ENCODE measurements at regions not wholly inside any gene's neighbourhood (a gene's known extent, or its start where the extent isn't known, plus 50 kb on each side); places are given as distances from the start of the nearest gene placed in this dataset.
A peak's percentile ranks its signal among the peaks of the same experiment; 100 is the strongest.
"Not testable (repeated sequence)": the region's sequence is repeated elsewhere in the genome, so short reads cannot be mapped to it uniquely, and the experiment has no call there.

DNA sequence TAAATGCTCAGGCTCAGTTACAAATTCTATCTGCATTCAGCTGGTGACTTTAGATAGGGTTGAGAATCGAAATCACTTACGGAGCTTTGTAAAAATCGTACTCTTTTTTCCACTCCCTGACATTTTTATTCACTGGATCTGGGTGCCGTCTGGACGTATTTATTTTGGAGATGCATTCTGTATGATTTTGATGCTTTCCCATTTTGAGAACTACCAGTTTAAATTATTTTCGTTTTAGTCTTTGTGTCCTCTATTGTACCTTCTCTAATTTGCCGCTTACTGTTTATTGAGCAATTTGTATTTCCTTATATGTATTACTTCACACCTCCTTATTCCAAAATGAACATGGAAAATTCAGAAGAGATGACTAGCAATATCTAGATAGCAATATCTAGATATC, 96.2 kb downstream of the FASLG start:
- FAIRE-seq: no peak

DNA sequence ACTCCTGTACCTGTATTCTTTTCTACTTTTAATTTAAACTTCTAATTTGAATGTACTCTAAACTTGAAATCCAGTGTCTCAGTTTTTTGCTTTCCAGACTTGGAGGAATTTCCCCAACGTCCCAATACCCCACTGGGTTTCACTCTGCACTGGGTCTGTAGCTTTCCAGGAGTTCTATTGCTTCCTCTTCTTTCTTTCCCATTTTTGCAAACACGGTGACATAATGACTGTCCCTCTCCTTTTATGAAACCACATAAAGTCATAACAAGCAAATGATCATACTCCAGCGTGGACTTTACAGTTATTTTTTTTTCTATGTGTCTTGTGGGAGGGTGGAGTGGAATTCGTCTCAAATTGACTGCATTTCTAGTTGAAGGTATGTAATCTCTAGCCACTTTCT, 97.1 kb downstream of the FASLG start:
- no peak for FAIRE-seq

DNA sequence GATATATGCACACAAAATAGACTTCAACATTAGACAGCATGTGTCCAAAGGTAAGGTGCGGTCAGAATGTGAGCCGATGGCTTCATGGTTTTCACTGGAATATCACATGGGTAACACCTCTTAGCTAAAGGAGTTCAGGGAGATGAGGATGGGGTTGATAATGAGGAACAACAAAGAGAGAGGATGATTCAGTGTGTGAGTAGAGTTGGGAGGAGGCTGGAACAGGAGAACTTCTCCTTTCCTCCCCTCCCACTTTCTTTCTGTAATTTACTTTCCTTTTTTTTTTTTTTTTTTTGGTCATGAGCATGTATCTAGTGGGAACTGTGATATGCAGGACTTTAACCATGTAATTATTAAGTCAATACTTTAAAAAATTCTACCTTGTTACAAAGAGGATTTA, 99.4 kb downstream of the FASLG start:
- FAIRE-seq: no peak

DNA sequence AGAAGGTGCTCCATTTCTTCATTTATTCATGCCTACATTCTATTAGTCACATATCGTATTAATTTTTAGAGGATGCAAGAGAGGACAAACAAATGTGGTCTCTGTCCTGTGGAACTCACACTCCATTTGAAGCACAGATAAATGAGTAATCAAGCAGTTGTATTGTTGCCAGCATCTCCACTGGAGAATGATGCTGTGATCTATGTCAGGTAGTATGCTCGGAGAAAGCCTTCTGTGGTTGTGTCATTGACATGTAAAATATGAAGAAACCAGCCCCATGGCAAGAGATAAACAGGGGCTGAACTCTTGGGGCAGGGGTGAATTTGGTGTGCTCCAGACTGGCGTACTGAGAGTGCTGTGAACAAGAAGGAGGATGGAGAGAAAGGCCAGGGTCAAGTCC, 101.2 kb downstream of the FASLG start:
- FAIRE-seq: no peak

DNA sequence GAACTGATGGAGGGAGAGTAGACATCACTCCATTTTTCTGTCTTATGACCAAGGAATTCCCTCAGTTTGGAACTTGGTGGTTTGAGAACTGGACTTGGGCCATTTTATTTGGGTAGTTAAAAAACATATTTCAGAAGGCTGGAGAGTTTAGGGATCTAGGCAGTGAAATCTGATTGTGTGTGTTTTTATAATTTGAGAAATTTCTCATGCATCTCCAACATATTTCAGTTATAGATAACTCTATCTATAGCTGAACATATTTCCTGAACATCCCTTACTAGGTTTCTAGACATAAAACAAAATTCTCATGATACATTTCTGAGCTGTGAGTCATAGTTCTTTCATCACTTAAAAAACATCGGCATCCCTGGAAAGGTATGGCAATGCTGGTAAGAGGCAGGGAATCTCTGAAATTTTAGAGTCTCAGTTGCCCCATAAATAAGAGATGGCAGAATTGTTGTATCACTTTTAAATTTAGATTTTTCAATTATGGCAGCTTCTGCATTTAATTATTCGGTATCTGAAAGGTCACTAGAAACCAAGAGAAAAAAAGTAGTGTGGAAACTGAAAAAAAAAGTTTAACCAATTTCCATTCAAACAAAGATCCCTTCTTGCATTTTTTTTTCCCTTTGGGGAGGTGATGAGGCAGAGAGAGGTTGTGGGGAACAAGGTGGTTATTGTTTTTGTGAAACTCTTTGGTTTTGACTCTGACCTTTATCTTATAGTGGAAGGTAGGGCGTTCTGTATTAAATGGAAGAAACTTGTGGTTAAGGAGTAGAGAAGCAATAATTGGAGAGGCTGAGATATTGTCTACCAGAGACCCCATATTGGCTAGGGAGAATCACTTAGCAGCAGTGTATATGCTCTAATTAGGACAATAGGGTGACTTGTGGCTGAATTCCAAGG, 102.9 kb downstream of the FASLG start:
- no peak for FAIRE-seq

DNA sequence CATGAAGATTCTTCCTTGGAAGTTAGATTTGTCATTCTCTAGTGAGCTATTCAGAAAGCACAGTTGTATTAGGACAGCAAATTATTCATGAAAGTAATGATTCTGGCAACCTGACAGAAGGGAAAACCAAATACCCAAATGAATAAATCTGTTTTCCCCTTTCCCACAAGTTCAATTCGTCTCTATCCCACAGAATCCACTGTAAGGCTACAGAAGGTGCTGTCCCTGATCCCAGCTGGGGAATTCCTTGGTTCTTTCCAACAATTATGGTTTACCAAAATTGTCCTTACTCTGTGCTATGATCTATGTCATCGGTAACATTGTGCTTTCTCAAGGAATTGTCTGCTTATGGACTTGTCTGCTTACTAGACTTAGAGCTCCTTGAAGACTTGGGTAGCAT, 104.2 kb downstream of the FASLG start:
- no peak for FAIRE-seq

DNA sequence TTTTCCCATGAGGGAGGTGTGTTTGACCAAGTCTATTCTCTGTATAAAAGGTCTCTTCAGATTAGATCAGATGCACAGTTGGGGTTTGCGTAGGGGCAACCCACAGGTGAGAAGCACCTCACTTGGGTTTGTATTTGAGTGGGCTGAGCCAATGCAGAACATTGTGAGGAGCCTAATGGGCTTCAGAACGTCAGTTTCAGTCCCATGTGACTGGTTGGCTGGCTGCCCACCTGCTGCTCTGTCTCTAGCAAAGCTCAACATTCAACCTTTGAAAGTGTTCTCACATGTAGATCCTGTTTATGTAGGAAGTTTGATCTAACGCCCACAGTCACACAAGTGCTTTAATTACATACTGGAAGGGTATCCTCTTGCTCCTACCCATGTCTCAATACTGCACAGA, 105.5 kb downstream of the FASLG start:
- no peak for FAIRE-seq

DNA sequence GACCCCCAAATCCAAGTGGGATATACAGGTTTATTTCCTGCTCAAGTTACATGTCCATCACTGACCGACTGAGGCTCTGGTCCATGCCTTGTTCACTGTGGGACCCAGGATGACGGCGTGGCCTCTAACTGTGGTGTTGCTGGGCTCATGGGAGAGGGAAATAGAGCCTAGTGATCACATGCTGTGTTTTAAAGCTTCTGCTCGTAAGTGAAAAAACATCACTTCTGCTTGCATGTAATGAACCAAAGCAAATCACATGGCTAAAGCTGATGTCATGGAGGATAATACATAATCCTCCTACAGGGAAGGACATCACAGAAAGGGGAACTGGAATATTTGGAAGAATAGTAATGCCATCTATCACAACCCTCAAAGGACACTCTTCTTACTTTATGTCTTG, 107.6 kb downstream of the FASLG start:
- FAIRE-seq: no peak

DNA sequence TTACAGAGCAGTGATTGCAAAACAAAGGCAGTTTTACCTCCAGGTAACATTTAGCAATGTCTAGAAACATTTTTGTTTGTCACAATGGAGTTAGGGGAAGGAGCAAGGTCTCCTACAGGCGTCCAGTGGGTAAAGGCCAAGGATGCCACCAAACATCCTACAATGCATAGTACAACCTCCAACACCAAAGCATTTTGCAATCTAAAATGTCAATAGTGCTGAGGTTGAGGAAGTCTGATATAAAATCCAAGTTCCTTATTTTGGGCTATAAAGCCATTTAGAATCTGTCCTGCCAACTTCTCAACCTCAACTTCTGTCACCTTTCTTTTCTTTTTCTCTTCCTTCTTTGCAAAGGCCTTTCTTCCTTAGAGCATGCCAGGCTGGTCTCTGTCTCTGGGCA, 111.2 kb downstream of the FASLG start:
- FAIRE-seq: peak; percentile 41

DNA sequence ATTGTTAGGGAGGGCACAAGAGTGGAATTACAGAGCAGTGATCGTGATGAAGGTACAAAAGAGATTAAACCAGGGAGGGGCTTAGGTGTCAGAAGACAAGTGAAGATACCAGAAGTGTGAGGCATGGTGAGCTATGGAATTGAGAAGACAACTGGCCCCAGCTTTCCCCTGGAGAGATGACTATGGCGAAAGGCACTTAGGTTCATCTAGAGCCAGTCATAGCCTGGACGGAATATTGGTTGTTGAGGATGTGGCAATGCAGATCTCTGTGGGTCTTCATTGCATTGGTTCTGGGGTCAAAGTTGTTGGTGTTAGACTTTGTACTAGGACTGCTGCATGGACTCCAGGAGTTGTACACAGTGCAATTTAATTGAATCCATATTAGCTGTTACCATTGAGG, 115.7 kb downstream of the FASLG start:
- FAIRE-seq: no peak

DNA sequence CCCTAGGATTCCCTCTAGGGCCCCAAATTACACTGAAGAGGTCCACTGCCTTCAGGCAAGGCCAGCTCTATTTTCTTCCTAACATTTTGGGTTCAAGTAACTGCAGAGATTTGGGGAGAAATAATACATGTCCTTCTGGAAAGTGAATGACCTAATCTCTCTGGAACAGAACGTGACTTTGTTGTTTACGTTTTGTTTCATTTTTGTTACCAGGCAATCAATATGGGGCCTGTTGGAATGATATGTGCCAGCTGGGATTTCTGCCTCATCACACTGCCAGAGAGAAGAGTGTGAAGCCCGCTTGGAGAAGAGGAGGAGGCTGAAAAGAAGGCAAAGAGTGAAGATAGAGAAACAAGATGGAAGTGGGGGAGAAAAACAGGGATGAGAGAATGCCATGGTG, 116.7 kb downstream of the FASLG start:
- no peak for FAIRE-seq

DNA sequence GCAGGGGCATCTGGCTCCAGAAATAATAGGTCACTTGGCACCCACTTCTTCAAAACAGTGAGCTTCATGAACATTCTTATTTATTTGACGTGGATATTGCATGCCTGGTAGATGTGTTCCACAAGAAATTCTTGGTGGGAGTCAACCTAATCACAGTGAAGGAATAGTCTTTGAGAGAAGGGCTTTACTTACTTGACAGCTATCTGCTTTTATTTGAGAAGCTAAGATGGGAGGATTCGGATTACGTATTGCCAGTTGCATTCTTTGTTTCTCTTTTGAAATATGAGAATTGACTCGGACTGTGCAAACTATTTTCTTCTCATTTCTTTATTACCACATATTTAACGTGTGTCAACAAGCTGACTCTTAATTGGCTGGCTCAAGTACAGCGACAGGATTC, 117.2 kb downstream of the FASLG start:
- FAIRE-seq: no peak

DNA sequence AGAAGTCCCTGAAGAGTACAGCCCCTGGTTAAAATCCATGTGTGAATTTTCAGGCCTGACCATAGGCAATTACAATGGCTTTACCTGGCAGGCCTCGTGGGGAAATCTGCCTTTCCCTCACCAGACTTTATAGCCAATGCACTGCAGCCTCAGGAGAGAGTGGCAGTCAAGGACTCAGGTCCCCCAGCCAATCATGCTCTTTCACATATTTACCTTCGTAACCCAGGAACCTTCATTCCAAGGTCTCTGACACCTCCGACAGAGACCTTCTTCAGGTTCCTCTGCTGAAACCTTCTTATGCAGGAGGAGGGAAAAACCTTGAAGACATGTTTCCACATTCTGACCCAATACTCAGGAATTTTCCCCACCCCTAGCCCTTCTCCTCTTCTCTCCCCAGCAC, 118.9 kb downstream of the FASLG start:
- FAIRE-seq: no peak

DNA sequence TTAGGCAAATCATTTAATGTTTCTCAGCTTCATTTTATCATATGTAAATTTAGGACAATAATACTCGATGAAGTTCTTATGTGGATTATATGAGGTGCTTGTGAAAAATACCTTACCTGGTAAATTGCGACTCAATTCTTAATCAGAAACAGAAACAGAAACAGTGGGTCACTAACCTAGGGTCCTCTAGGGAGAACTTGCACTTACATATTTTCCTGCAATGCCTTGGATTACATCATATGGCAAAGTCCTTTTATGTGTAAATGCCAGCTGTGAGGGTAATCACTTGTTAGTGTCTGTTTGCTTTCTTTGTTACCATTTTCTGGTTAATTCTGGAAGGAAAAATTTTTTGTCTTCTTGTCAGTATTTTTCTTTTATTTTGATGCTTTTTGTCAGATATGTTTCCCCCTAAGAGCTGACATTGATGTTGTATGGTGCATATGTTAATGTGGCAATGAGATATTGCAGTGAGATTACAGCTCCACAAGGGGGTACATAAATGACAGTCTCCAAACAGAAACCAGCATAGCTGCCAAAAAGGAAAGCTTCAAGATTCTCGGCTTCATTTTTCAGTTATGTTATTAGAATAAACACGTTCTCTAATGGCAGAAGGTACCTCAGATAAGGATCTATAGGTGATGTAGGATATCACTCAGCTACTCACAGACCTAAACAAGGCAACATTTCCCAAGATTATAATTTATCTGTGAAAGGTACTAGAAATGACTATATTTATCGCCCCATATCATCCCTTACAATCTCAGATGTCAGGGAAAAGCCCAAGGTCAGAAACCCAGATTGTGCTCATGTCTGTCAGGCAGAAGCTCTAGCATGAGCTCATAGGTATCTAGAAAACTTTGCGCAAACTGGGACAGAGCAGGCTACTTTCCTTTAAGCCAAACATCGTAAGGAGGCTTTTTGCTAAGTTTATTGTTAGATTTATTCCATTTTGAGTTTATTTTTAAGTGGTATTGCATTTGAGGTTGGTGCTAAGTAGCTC, 119.9 kb downstream of the FASLG start:
- FAIRE-seq: no peak

DNA sequence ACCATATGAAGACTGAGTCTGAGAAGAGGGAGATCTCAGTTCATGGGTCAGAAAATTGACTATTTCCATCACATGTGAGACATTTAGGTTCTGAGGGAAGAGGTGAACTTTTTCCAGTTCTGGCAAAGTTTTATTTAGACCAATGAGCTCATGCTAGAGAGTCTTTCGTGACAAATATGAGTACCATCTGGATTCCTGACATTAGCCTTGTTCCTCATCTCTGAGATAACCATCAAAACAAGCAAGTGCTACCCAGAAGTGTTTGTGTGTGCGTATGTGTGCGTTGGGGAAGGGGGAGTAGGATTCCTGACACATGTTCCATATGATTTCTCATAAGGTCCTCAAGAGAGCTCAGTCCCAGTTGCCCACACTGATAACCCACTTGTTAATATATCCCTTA, 120.6 kb downstream of the FASLG start:
- FAIRE-seq: no peak

DNA sequence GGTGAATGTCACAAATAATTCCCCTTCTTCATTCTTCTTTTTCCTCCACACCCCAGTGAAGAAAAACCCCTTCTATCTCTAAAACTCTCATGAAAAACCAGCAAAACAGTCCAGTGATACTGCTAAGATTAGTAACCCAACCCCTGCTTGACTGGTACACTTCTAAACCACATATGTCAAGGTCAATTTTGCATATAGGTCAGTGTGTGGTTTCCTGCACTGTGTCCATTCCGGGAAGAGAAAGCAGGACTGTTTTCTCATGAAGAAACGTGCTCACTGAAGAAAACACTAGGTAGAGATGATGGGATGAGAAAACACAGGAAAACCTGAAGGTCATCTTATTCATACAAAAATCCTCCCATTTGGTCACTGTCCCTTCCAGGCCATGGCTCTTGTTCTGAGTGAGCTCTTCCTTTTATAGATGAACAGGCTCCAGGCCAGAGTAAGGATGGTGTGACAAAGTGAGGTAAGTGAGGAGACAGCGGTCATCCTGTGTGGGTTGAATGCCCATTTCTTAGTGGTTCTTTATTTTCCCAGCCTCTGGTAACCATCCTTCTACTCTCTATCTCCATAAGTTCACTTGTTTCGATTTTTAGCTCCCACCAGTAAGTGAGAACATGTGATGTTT, 122.7 kb downstream of the FASLG start:
- FAIRE-seq: no peak

DNA sequence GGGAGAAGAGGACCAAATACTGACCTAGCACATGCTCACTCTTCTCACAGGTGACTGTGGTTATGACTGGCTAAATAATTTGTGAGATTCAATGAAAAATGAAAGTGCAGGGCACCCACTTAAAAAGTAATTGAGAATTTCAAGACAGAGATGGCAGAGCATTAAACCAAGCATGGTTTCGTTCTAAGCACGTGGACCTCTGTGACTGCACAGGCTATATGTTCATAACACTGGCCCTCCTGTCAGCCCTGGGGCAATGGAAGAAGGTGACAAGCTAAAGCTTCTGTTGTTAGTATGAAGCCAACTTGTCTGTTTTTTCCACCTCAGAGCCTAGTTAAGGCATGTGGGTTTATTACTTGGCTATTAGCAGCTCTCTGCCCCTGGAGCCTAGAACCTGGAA, 130.9 kb downstream of the FASLG start:
- no peak for FAIRE-seq

DNA sequence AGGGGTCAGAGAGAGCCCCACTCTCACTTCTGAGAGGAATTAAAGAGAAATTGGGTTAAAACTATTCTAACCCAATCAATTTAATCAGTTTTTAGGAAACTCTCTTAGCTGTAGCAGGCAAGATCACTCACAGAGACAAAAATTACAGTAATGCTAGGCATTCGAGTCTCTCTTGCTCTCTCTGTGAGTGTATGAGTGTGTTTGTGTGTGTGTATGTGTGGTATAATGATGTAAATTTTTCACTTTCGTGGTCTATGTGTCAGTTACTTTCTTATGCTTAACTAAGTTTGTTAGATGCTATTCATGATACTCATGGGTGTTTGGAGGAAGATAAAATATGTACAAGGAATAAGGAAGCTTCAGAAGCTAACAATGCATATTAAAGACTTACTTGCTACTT, 131.3 kb downstream of the FASLG start:
- no peak for FAIRE-seq

DNA sequence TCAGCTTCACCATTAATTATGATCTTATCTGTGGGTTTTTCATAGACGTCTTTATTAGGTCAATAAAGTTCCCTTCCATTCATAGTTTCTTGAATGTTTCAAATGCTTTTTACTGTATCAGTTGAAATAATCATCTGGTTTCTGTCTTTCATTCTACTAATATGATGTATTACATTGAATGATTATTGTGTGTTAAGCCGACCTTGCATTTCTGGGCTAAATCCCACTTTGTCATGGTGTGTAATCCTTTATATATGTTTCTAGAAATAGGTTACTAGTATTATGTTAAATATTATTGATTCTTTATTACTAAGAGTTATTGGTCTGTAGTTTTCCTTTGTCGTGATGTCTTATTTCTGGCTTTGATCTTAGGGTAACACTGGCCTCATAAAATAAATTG, 134.9 kb downstream of the FASLG start:
- peak; percentile 38 for FAIRE-seq

DNA sequence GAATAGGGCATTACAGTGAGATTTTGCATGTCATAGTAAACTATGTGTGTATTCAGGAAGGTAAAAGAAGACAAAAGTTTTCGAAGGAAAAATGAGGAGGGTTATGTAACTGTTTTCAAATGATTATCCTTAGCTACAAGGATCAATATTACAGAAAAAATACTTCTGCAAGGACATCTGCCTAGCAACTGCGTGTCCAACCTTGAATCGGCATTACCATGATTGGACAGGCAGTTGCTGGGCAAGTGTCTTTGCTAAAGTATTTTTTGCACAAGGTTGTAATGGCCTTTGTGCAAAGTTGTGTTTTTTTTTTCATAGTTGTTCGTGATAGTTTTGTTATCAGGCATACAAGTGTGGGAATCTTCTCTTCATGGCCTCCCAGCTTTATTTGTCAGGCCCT, 136.8 kb downstream of the FASLG start:
- FAIRE-seq: no peak

DNA sequence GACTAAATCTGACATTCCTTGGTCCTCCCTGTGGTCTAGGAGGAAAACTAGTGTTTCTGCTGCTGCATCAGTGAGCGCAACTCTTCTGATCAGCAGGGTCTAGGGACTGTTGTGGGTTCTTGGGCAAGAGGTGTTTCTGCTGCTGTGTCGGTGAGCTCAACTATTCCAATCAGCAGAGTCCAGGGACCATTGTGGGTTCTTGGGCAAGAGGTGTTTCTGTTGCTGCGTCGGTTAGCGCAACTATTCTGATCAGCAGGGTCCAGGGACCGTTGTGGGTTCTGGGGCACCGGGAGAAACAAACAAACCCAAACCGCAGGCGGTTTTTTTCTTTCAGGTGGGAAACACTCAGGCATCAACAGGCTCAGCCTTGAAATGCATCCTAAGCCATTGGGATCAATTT, 140.9 kb downstream of the FASLG start:
- not testable (repeated sequence) for FAIRE-seq

DNA sequence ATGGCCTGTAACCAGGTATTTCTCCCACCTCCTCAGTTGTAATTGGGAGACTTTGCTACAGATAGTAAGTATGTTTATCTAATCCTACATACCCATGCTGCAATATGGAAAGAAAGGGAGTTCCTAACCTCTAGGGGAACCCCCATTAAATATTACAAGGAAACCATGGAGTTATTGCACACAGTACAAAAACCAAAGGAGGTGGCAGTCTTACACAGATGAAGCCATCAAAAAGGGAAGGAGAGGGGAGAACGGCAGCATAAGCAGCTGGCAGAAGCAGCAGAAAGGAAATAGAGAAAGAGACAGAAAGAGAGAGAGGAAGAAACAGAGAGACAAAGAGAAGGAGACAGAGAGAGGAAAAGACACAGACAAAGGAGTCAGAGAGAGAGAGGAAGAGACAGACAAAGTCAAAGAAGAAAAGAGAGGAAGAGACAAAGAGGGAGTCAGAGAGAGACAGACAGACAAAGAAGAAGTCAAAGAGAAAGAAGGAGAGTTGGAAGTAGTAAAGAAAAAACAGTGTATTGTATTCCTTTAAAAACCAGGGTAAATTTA, 142.9 kb downstream of the FASLG start:
- FAIRE-seq: no peak

DNA sequence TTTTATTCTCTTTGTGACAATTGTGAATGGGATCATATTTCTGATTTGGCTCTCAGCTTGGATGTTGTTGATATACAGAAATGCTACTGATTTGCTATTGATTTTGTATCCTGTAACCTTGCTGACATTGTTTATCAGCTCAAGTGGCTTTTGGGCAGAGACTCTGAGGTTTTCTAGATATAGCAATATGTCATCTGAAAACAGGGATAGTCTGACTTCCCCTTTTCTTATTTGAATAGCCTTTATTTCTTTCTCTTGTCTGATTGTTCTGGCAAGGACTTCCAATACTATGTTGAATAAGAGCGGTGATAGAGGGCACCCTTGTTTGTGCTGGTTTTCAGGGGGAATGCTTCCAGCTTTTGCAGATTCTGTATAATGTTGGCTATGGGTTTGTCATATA, 150.8 kb downstream of the FASLG start:
- no peak for FAIRE-seq

Data from colon (tissue), 2 donors.